ENCODE measurements at regions not wholly inside any gene's neighbourhood (a gene's known extent, or its start where the extent isn't known, plus 50 kb on each side); places are given as distances from the start of the nearest gene placed in this dataset.

DNA sequence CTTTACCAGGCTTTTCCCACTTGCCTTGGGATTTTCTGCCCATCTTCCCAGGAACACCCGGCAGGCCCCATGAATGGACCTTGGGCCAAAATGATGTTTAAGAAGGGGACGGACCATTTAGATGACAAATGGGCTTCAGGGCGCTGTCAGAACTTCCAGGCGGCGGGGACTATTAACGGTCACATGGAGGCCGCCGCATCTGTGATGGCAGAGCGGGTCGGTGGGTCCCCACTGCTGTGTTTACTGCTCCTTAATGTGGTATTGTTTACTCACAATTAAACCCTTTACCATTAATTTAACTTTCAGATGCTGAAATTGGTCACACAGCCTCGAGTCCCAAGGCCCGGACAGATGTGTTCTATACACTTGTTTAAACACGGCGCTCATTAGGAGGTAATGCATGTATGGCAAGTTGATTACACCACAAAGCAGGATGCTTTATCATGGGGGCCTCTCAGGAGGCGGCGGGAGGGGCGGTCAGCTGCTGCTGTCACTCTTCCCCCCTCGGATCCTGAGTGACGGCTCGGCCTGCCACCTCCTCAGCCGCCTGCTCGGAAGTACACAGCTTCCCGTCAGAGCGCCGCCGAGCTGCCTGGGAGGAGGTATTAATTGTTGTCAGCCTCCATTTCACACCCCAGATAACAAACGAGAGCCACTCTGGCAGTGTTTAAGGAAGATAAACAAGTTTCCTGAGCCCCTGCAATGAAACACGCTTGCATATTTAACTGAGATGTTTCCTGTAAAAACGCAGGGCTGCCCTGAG is 83.9 kb upstream of the IRX3 start:
- Histone ChIP-seq H3K36me3 (replicated peaks) (no peaks in the 10 kb centered on the region), H3K27me3 (replicated peaks) (no peaks in the 10 kb centered on the region), H3K27ac (no peak overlapping the region), H3K4me3 (ENCODE audit: low read depth, low read length) (no peak overlapping the region)
- DNase-seq, result no peak
- TF ChIP-seq, protein P1, sequence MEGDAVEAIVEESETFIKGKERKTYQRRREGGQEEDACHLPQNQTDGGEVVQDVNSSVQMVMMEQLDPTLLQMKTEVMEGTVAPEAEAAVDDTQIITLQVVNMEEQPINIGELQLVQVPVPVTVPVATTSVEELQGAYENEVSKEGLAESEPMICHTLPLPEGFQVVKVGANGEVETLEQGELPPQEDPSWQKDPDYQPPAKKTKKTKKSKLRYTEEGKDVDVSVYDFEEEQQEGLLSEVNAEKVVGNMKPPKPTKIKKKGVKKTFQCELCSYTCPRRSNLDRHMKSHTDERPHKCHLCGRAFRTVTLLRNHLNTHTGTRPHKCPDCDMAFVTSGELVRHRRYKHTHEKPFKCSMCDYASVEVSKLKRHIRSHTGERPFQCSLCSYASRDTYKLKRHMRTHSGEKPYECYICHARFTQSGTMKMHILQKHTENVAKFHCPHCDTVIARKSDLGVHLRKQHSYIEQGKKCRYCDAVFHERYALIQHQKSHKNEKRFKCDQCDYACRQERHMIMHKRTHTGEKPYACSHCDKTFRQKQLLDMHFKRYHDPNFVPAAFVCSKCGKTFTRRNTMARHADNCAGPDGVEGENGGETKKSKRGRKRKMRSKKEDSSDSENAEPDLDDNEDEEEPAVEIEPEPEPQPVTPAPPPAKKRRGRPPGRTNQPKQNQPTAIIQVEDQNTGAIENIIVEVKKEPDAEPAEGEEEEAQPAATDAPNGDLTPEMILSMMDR (IDR thresholded peaks at IDR 0.05; ENCODE audit: low read depth, low read length, missing control alignments), result no peak
- in situ Hi-C loops (cut with HindIII; ENCODE audit: low pct_ligation_motif_present, low sequenced_read_pairs), result no loop called here

- no peaks in the 10 kb centered on the region for H3K27me3 ChIP-seq (replicated peaks)
- no peaks in the 10 kb centered on the region for H3K36me3 ChIP-seq (replicated peaks)
- in situ Hi-C loops (cut with HindIII; ENCODE audit: low pct_ligation_motif_present, low sequenced_read_pairs), result no loop called here
These were observed 83.3 kb upstream of the IRX3 start for GRCh38 chr16:54369861-54370260.

GRCh38 chr16:54366943-54367342 is 80.4 kb upstream of the IRX3 start:
- no peak for DNase-seq
- TF ChIP-seq, protein P1 (IDR thresholded peaks at IDR 0.05; ENCODE audit: low read depth, low read length, missing control alignments), result no peak
- no peak overlapping the region for H3K27ac ChIP-seq
- H3K36me3 ChIP-seq (replicated peaks), result no peaks in the 10 kb centered on the region
- H3K27me3 ChIP-seq (replicated peaks), result no peaks in the 10 kb centered on the region
- H3K4me3 ChIP-seq (ENCODE audit: low read depth, low read length), result no peak overlapping the region
- in situ Hi-C loops (cut with HindIII; ENCODE audit: low pct_ligation_motif_present, low sequenced_read_pairs), result no loop called here

More at GRCh38 chr16:54369861-54370260, 83.3 kb upstream of the IRX3 start:
- TF ChIP-seq, protein P1 (IDR thresholded peaks at IDR 0.05; ENCODE audit: low read depth, low read length, missing control alignments), result no peak
- Histone ChIP-seq H3K27ac (no peak overlapping the region), H3K4me3 (ENCODE audit: low read depth, low read length) (no peak overlapping the region)
- DNase-seq, result no peak

DNA sequence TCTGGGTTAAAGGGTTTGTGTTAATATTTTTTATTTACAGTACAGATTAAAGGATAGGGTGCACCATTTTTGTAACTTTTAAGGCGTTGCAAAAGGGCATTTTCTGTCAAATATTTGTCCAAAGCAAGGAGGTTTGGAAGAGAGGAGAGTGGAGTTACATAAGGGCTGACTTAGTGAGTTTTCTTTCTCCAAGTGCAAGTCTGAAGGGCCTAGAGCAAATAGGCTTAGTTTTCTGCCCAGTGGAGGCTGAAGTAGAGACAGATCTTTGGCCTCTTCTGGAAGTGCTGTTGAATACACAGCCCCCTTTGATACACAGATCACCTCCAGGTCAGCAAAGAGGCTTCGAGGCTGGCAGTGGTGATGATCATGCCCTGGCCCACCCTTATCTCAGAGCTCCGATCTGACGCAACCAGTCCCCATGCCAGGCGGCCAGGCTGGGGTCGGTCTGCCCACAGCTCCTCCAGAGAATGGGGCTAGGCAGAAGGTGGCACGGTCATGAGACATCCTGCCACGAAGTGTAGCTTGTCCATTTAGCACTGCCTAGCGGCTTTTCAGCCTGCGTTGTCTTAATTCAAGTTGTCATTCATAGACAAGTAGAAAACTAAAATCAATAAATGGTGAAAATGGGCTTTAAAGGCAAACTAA is 79.5 kb upstream of the IRX3 start:
- DNase-seq, result no peak
- in situ Hi-C loops (cut with HindIII; ENCODE audit: low pct_ligation_motif_present, low sequenced_read_pairs), result no loop called here
- Histone ChIP-seq H3K27me3 (replicated peaks) (no peaks in the 10 kb centered on the region), H3K4me3 (ENCODE audit: low read depth, low read length) (no peak overlapping the region), H3K36me3 (replicated peaks) (no peaks in the 10 kb centered on the region), H3K27ac (no peak overlapping the region)
- TF ChIP-seq, protein P1 (IDR thresholded peaks at IDR 0.05; ENCODE audit: low read depth, low read length, missing control alignments), result no peak

DNA sequence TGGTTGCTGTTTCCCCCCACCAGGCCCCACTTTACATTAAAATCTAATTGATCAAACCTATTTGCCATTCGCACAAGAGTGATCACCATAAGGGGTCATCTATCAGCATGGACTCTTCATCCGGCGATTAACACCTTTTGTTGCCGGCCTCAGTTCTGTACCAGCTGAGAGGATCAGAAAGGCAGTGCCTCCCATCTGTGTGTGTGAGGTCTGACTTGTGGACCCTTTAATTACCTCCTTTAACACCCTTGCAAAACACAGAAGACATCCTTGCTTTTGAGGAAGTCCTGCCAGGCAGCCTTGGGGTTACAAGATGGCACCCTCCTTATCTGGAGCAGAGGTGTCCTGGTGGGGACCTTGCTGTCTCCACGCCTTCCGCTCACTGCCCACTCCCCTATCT is 77.2 kb upstream of the IRX3 start:
- in situ Hi-C loops (cut with HindIII; ENCODE audit: low pct_ligation_motif_present, low sequenced_read_pairs), result no loop called here
- no peak for DNase-seq
- TF ChIP-seq, protein P1 (IDR thresholded peaks at IDR 0.05; ENCODE audit: low read depth, low read length, missing control alignments), result no peak
- Histone ChIP-seq H3K27me3 (replicated peaks) (no peaks in the 10 kb centered on the region), H3K4me3 (ENCODE audit: low read depth, low read length) (no peak overlapping the region), H3K36me3 (replicated peaks) (no peaks in the 10 kb centered on the region), H3K27ac (no peak overlapping the region)
